GM12878 (cell line): ENCODE measurements at regions not wholly inside any gene's neighbourhood (a gene's known extent, or its start where the extent isn't known, plus 50 kb on each side); places are given as distances from the start of the nearest gene placed in this dataset.

ENCODE experiments used
- ATAC-seq: fragments of 200-7000 bp; cut with Tn5 transposase; 3 replicates; pipeline ENCODE4 v1.9.1; 2020; ENCODE audit warnings: mild to moderate bottlenecking, moderate library complexity
- BruUV-seq: library from RNA; stranded (reverse); fragments of 400-500 nt; replicated peaks from 2 replicates; lab custom pipeline; 2021; lab: Mats Ljungman, UMichigan
- CTCF ChIA-PET: fragments of 300-600 bp; sonication (Branson Sonifier 250); formaldehyde crosslinking; extraction: SDS; loops from one replicate; lab custom pipeline; 2021; ENCODE audit warnings: inconsistent platforms; lab: Yijun Ruan, JAX
- POLR2A ChIA-PET: fragments of 350-600 bp; formaldehyde crosslinking; extraction: SDS; loops from one replicate; lab custom pipeline; 2021; ENCODE audit warnings: inconsistent platforms; lab: Charles Lee
- RAD21 ChIA-PET: fragments of 300-600 bp; sonication (Branson Sonifier 250); formaldehyde crosslinking; loops from one replicate; lab custom pipeline; 2023; ENCODE audit warnings: antibody characterized with exemption; ENCODE audit not compliant: unreplicated experiment; lab: Charles Lee
- SMC1A ChIA-PET: fragments of 300-600 bp; sonication (Branson Sonifier 250); formaldehyde crosslinking; loops from one replicate; lab custom pipeline; 2023; ENCODE audit not compliant: unreplicated experiment, uncharacterized antibody; lab: Charles Lee
- DNase-seq: peaks from one replicate; pipeline ENCODE4 v3.0.0-alpha.2; 2011; ENCODE audit warnings: low read depth, low spot score
- FAIRE-seq: peaks from 3 replicates; lab custom pipeline; 2011; peaks lifted over from hg19 to GRCh38; lab: Jason Lieb, UNC
- H2AFZ ChIP-seq: 2 replicates; pipeline ENCODE4 v1.6.0; 2011; ENCODE audit warnings: low read depth, low read length, control low read depth; ENCODE audit not compliant: control insufficient read depth
- H3K27ac ChIP-seq: 2 replicates; pipeline ENCODE4 v1.5.1; 2011; ENCODE audit warnings: control low read depth; ENCODE audit not compliant: control insufficient read depth, insufficient read depth
- H3K27me3 ChIP-seq, 2 experiments: replicated peaks in 1 of 2; 2 replicates each; pipeline versions ENCODE4 v1.6.0 to v1.6.1; 2011; ENCODE audit warnings: low read length in 1 of 2; ENCODE audit not compliant: control insufficient read depth in 2 of 2, insufficient read depth in 2 of 2
- H3K36me3 ChIP-seq, 2 experiments: 2 replicates each; pipeline ENCODE4 v1.5.1; 2011; ENCODE audit warnings: low read length in 1 of 2; ENCODE audit not compliant: control insufficient read depth in 2 of 2, insufficient read depth in 2 of 2
- H3K4me1 ChIP-seq: 2 replicates; pipeline ENCODE4 v1.6.1; 2011; ENCODE audit warnings: mild to moderate bottlenecking, low read length, moderate library complexity, mixed read lengths; ENCODE audit not compliant: control insufficient read depth, insufficient read depth
- H3K4me2 ChIP-seq: 2 replicates; pipeline ENCODE4 v1.6.0; 2011; ENCODE audit warnings: control low read depth; ENCODE audit not compliant: control insufficient read depth, insufficient read depth
- H3K4me3 ChIP-seq: fragments of 200-600 bp; sonication (generic); 2 replicates; pipeline ENCODE4 v1.5.1; 2016
- H3K79me2 ChIP-seq: 2 replicates; pipeline ENCODE4 v1.6.0; 2011; ENCODE audit warnings: low read length; ENCODE audit not compliant: control insufficient read depth, insufficient read depth
- H3K9ac ChIP-seq: 2 replicates; pipeline ENCODE4 v1.8.0; 2011; ENCODE audit warnings: low read length, control low read depth, mixed read lengths; ENCODE audit not compliant: control insufficient read depth, insufficient read depth
- H3K9me3 ChIP-seq: replicated peaks from 3 replicates; pipeline ENCODE4 v1.5.1; 2011; ENCODE audit warnings: mild to moderate bottlenecking, low read length; ENCODE audit not compliant: control insufficient read depth, insufficient read depth
- H4K20me1 ChIP-seq: 2 replicates; pipeline ENCODE4 v1.6.0; 2011; ENCODE audit not compliant: control insufficient read depth, insufficient read depth
- CBX5 ChIP-seq: sonication (generic); IDR thresholded peaks from 2 replicates; pipeline ENCODE4 v1.6.1; 2016; ENCODE audit warnings: low read depth, moderate library complexity, mild to moderate bottlenecking, inconsistent platforms
- JUNB ChIP-seq: IDR thresholded peaks from 2 replicates; pipeline ENCODE4 v1.6.1; 2016; ENCODE audit warnings: antibody characterized with exemption, mild to moderate bottlenecking
- KDM1A ChIP-seq: fragments of 200-600 bp; sonication (generic); IDR thresholded peaks from 2 replicates; pipeline ENCODE4 v1.6.1; 2016; ENCODE audit warnings: borderline replicate concordance
- MYB ChIP-seq: fragments of 150-350 bp; IDR thresholded peaks from 2 replicates; pipeline ENCODE4 v1.6.1; 2014; ENCODE audit warnings: mild to moderate bottlenecking, low read depth, low read length, borderline replicate concordance
- MYC ChIP-seq: IDR thresholded peaks from 2 replicates; pipeline ENCODE4 v1.6.1; 2011; ENCODE audit warnings: mild to moderate bottlenecking, low read length, moderate library complexity, inconsistent platforms; ENCODE audit not compliant: insufficient read depth, insufficient replicate concordance, insufficient read length, severe bottlenecking
- RUNX3 ChIP-seq: IDR thresholded peaks from 2 replicates; pipeline ENCODE4 v1.6.1; 2012; ENCODE audit warnings: low read length, inconsistent platforms
- SPI1 ChIP-seq: IDR thresholded peaks from 2 replicates; pipeline ENCODE4 v1.6.1; 2011; ENCODE audit warnings: low read depth, mild to moderate bottlenecking, low read length, moderate library complexity, borderline replicate concordance; ENCODE audit not compliant: insufficient read depth
- STAT3 ChIP-seq: IDR thresholded peaks from 2 replicates; pipeline ENCODE4 v1.6.1; 2011; ENCODE audit warnings: low read depth, low read length, improper control_type of control experiment
- TARDBP ChIP-seq: IDR thresholded peaks from 2 replicates; pipeline ENCODE4 v1.6.1; 2016; ENCODE audit warnings: borderline replicate concordance
- TCF7 ChIP-seq: IDR thresholded peaks from 2 replicates; pipeline ENCODE4 v1.6.1; 2014; ENCODE audit warnings: antibody characterized with exemption, borderline replicate concordance
- ZSCAN29 ChIP-seq: fragments of 450-650 bp; IDR thresholded peaks from 2 replicates; pipeline ENCODE4 v1.6.1; 2017; ENCODE audit warnings: mild to moderate bottlenecking, moderate library complexity
- WGBS: methylation state at CpG from one replicate; pipeline ENCODE4 v1.1.6; 2016; ENCODE audit warnings: low lambda C conversion rate; ENCODE audit not compliant: insufficient replicate concordance, insufficient coverage; ENCODE audit errors: missing lambda C conversion rate; 5-methylcytosine and 5-hydroxymethylcytosine counted together
- in situ Hi-C: fragments of 300-500 bp; cut with MboI; formaldehyde crosslinking; loops from 9 replicates; pipeline ENCODE4 v1.14.3; 2018; ENCODE audit warnings: mixed read lengths
- intact Hi-C: fragments of 100-400 bp; cut with micrococcal nuclease; formaldehyde crosslinking; loops from one replicate; pipeline ENCODE4 v1.14.2; 2022; ENCODE audit not compliant: unreplicated experiment
- TF ChIP-seq, protein P1 (sequence below): fragments of 450-650 bp; IDR thresholded peaks from 2 replicates; pipeline ENCODE4 v1.6.1; 2017; ENCODE audit warnings: borderline replicate concordance
- TF ChIP-seq, protein P2 (sequence below): fragments of 450-650 bp; conservative IDR thresholded peaks from 2 replicates; pipeline ENCODE4 v1.6.1; 2017; ENCODE audit warnings: mild to moderate bottlenecking, moderate library complexity

DNA sequence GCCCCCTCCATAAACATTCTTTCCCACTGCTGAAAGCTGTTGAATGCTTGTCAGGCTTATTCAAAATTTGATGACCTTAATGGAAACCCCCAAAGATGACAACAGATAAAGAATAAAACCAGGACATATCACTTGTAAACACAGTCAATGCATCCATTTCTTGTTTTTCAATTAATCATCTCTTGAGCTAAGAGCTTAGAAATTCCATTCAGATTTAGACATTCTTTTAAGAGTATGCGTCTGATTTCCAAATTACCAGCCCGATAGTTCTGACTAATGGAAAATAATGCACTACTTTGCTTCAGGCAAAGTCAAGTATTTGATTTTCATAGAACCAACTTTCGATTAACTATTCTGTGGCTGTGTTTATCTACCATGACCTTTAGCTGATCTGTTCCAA is 100.6 kb upstream of the RUNX1 start:
- no peak for ATAC-seq
- Histone ChIP-seq H3K9me3 (no peaks in the 10 kb centered on the region), H3K27ac (no peak overlapping the region), H3K79me2 (no peaks in the 10 kb centered on the region), H3K36me3 (no peaks in the 10 kb centered on the region)
- POLR2A ChIA-PET, result no interaction called here
- no peak for FAIRE-seq
- no peak for TF ChIP-seq MYB
- no peak for TF ChIP-seq ZSCAN29
- TF ChIP-seq SPI1, result no peak
- TF ChIP-seq, all 136 proteins: peak for 0
- BruUV-seq, result no TSS peak
- SMC1A ChIA-PET, result no interaction called here
- no peaks in the 10 kb centered on the region for H4K20me1 ChIP-seq
- no peak overlapping the region for H2AFZ ChIP-seq
- in situ Hi-C loops, result no loop called here
- CTCF ChIA-PET, result no interaction called here
- H3K9ac ChIP-seq, result no peak overlapping the region
- 72% methylated on average over 3 of the region's 3 CpGs for WGBS
- H3K4me3 ChIP-seq, result no peak overlapping the region
- H3K4me1 ChIP-seq, result no peaks in the 10 kb centered on the region
- no peak overlapping the region for H3K4me2 ChIP-seq
- no peak for DNase-seq
- H3K27me3 ChIP-seq, result no peaks in the 10 kb centered on the region; a peak in 1 of 4 replicates
- RAD21 ChIA-PET, result no interaction called here
- intact Hi-C loops, result no loop called here

DNA sequence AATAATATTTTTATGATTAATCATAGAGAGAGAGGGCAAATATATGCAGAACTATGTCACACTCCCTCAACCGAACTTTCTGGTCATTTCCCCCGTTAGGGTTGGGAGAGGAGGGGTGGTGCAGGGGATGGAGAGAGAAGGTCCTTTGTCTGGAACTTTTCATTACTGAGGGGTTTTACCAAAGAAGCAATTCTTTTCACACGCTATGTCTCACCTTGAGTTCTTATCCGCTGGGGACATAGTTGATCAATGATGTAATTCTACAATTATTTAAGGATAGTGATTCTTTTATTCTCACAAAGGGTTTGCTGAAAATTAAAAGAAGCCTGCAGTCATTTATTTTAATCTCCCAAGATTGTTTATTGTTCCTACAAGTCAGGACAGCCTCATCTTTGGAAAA is 98.3 kb upstream of the RUNX1 start:
- intact Hi-C loops (no loop called here), in situ Hi-C loops (no loop called here)
- Histone ChIP-seq H3K9ac (no peak overlapping the region), H3K4me3 (no peak overlapping the region), H3K9me3 (no peaks in the 10 kb centered on the region), H3K79me2 (no peaks in the 10 kb centered on the region), H2AFZ (no peak overlapping the region), H3K36me3 (no peaks in the 10 kb centered on the region), H3K27ac (no peak overlapping the region), H3K27me3 (no peaks in the 10 kb centered on the region; a peak in 1 of 4 replicates), H3K4me2 (no peak overlapping the region), H4K20me1 (no peaks in the 10 kb centered on the region), H3K4me1 (no peaks in the 10 kb centered on the region)
- CTCF ChIA-PET, result no interaction called here
- FAIRE-seq, result no peak
- TF ChIP-seq STAT3 (no peak), RUNX3 (no peak), JUNB (no peak), MYC (no peak), TCF7 (no peak), TARDBP (no peak), MYB (no peak), CBX5 (no peak), KDM1A (no peak)
- TF ChIP-seq, protein P1, sequence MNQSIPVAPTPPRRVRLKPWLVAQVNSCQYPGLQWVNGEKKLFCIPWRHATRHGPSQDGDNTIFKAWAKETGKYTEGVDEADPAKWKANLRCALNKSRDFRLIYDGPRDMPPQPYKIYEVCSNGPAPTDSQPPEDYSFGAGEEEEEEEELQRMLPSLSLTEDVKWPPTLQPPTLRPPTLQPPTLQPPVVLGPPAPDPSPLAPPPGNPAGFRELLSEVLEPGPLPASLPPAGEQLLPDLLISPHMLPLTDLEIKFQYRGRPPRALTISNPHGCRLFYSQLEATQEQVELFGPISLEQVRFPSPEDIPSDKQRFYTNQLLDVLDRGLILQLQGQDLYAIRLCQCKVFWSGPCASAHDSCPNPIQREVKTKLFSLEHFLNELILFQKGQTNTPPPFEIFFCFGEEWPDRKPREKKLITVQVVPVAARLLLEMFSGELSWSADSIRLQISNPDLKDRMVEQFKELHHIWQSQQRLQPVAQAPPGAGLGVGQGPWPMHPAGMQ, result no peak
- TF ChIP-seq, protein P2, sequence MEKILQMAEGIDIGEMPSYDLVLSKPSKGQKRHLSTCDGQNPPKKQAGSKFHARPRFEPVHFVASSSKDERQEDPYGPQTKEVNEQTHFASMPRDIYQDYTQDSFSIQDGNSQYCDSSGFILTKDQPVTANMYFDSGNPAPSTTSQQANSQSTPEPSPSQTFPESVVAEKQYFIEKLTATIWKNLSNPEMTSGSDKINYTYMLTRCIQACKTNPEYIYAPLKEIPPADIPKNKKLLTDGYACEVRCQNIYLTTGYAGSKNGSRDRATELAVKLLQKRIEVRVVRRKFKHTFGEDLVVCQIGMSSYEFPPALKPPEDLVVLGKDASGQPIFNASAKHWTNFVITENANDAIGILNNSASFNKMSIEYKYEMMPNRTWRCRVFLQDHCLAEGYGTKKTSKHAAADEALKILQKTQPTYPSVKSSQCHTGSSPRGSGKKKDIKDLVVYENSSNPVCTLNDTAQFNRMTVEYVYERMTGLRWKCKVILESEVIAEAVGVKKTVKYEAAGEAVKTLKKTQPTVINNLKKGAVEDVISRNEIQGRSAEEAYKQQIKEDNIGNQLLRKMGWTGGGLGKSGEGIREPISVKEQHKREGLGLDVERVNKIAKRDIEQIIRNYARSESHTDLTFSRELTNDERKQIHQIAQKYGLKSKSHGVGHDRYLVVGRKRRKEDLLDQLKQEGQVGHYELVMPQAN, result no peak
- WGBS, result 81% methylated on average over 4 of the region's 4 CpGs
- SMC1A ChIA-PET, result no interaction called here
- POLR2A ChIA-PET, result no interaction called here
- RAD21 ChIA-PET, result no interaction called here
- DNase-seq, result no peak
- BruUV-seq, result no TSS peak
- ATAC-seq, result no peak
